ENCODE measurements at regions not wholly inside any gene's neighbourhood (a gene's known extent, or its start where the extent isn't known, plus 50 kb on each side); places are given as distances from the start of the nearest gene placed in this dataset.

DNA sequence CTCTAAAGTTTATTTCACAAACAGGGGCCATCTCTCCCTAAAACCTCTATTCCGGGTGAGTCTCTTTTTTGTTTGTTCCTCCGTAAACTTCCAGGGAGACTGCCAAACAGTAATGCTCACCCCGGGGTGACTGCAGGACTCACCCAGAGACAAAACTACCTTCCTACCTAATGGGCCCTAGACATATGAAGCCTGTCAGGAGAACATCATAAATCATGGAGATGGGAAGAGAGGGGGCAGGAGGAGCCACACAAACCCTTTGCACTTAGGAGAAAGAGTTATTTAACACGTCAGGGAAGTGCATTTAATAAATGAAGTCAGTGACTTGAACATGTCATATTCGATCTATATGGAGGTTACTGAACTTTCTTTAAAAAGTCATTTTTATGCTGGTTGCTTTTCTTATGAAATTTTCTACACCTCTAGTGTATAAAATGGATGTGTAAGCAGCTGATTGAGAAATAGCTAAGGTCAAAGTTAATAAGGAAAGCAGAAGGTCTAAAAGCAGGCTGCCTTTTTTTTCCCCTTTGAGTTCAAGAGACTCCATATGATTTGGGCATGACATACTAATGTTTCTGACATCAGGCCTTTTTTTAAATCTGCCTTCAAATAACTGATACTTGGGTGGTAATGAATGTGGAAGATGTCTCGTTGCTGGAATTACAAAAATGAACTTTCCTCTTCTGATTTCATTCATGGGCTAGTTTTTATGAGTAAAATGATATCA is 286.9 kb upstream of the USP25 start:
- no peaks in the 10 kb centered on the region for H3K9me3 ChIP-seq
- H3K36me3 ChIP-seq: no peaks in the 10 kb centered on the region
- DNase-seq (ENCODE audit: low spot score): no peak
- H3K4me1 ChIP-seq (replicated peaks): no peaks in the 10 kb centered on the region
- no peaks in the 10 kb centered on the region for H3K27me3 ChIP-seq (replicated peaks; ENCODE audit: insufficient read depth)
- no peak overlapping the region for H3K4me3 ChIP-seq
- no peak overlapping the region for H3K27ac ChIP-seq
- TF ChIP-seq POLR2AphosphoS5 (IDR thresholded peaks at IDR 0.05) (no peak), POLR2A (IDR thresholded peaks at IDR 0.05) (no peak)
- TF ChIP-seq, protein P1, sequence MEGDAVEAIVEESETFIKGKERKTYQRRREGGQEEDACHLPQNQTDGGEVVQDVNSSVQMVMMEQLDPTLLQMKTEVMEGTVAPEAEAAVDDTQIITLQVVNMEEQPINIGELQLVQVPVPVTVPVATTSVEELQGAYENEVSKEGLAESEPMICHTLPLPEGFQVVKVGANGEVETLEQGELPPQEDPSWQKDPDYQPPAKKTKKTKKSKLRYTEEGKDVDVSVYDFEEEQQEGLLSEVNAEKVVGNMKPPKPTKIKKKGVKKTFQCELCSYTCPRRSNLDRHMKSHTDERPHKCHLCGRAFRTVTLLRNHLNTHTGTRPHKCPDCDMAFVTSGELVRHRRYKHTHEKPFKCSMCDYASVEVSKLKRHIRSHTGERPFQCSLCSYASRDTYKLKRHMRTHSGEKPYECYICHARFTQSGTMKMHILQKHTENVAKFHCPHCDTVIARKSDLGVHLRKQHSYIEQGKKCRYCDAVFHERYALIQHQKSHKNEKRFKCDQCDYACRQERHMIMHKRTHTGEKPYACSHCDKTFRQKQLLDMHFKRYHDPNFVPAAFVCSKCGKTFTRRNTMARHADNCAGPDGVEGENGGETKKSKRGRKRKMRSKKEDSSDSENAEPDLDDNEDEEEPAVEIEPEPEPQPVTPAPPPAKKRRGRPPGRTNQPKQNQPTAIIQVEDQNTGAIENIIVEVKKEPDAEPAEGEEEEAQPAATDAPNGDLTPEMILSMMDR (IDR thresholded peaks at IDR 0.05): no peak
- 52% methylated on average over 6 of the region's 6 CpGs for WGBS
- intact Hi-C loops (cut with DNase I): no loop called here

DNA sequence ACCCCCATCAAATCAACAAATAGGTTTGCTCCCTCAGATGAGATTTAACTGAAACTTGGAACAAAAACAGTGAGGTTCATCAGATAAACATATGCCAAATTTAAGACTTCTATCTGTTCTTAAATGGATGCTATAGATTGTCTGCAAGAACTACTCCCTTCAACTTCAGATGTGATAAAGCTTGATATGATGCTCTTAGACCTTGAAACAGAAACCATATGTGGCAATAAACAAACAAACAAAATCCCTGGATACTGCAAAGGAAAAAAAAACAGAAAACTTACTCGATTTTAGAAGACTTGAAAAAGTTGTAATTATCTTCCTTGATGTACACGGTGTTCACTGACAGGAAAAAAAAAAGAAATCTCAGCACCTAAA is 286.1 kb upstream of the USP25 start:
- intact Hi-C loops (cut with DNase I): no loop called here
- Histone ChIP-seq H3K4me1 (replicated peaks) (no peaks in the 10 kb centered on the region), H3K27ac (no peak overlapping the region), H3K4me3 (no peak overlapping the region), H3K9me3 (no peaks in the 10 kb centered on the region), H3K36me3 (no peaks in the 10 kb centered on the region), H3K27me3 (replicated peaks; ENCODE audit: insufficient read depth) (no peaks in the 10 kb centered on the region)
- WGBS: 23% methylated on average over 2 of the region's 2 CpGs
- TF ChIP-seq POLR2AphosphoS5 (IDR thresholded peaks at IDR 0.05): no peak
- TF ChIP-seq, protein P1 (IDR thresholded peaks at IDR 0.05): no peak
- TF ChIP-seq POLR2A (IDR thresholded peaks at IDR 0.05): no peak
- no peak for DNase-seq (ENCODE audit: low spot score)

DNA sequence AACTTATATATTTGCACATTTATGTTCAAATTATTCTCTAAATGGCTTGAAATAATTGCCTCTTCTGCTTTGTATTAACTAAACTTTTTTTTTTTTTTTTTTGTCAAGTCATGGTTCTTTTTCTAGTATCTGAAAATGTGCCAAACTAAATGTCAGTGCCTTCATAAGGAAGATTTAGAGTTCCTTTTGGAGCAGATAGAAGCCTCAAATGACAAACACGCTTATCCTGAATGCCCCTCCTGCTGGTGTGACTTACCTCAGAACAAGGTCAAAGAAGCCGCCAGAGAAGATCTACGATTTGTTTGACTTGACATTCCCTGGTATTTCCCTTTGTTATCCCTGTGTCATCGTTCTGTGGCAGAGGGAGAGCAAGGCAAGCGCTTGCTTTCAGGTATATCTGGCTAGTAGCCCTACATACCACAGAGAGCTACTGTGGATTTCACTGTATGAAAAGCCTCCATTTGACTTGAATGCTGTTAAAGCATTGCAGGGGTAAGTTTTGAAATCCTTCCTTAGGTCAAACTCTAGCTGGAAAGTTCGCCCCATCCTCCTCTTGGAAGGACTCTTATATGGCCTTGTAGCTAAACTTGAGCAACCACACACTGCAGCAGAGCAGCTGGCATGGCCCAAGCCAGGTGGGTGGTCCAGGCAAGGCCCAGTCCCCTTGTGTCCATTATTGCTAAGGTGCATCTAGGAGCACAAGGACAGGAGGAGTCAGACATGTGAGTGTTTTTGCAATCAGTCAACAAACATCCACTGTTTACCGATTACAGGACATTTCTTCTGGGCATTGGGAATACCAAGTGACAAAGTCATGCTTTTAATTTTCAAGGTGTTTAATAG is 285.4 kb upstream of the USP25 start:
- no peaks in the 10 kb centered on the region for H3K36me3 ChIP-seq
- intact Hi-C loops (cut with DNase I): no loop called here
- no peak for DNase-seq (ENCODE audit: low spot score)
- no peak overlapping the region for H3K4me3 ChIP-seq
- no peaks in the 10 kb centered on the region for H3K9me3 ChIP-seq
- H3K27ac ChIP-seq: no peak overlapping the region
- H3K27me3 ChIP-seq (replicated peaks; ENCODE audit: insufficient read depth): no peaks in the 10 kb centered on the region
- H3K4me1 ChIP-seq (replicated peaks): no peaks in the 10 kb centered on the region
- 51% methylated on average over 7 of the region's 7 CpGs for WGBS
- TF ChIP-seq, protein P1 (IDR thresholded peaks at IDR 0.05): no peak
- TF ChIP-seq POLR2AphosphoS5 (IDR thresholded peaks at IDR 0.05) (peak; percentile 4), POLR2A (IDR thresholded peaks at IDR 0.05) (no peak)

DNA sequence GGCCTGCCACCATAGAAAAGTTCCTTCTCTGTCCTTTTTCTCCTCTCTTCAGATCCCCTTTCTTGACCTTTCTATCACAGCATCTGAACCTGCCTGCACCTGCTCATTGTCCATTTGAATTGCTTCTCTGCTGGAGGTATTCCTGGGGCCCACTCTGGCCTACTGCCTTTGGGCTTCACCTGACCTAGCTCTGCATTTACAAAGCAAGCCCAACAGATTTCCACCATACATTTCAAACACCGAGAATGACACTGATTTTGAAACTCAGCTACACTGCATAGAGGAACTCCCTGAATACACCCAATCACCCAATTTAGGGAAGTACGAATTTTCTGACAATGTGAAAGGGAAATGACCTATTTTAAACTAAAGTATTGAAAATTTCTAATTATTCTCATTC is 284.5 kb upstream of the USP25 start:
- Histone ChIP-seq H3K27ac (no peak overlapping the region), H3K9me3 (no peaks in the 10 kb centered on the region), H3K4me1 (replicated peaks) (no peaks in the 10 kb centered on the region), H3K36me3 (no peaks in the 10 kb centered on the region), H3K4me3 (no peak overlapping the region), H3K27me3 (replicated peaks; ENCODE audit: insufficient read depth) (no peaks in the 10 kb centered on the region)
- DNase-seq (ENCODE audit: low spot score): no peak
- 85% methylated on average over 2 of the region's 2 CpGs for WGBS
- TF ChIP-seq POLR2AphosphoS5 (IDR thresholded peaks at IDR 0.05): no peak
- TF ChIP-seq POLR2A (IDR thresholded peaks at IDR 0.05): no peak
- TF ChIP-seq, protein P1 (IDR thresholded peaks at IDR 0.05): no peak
- intact Hi-C loops (cut with DNase I): no loop called here

Data from prostate gland (tissue), 2 donors.